K562 (cell line): ENCODE measurements at regions not wholly inside any gene's neighbourhood (a gene's known extent, or its start where the extent isn't known, plus 50 kb on each side); places are given as distances from the start of the nearest gene placed in this dataset.

Experiments
- ATAC-seq: fragments of 200-7000 bp; cut with Tn5 transposase; 3 replicates; pipeline ENCODE4 v1.9.1; 2020; ENCODE audit warnings: moderate library complexity
- BruUV-seq: library from RNA; stranded (reverse); fragments of 400-500 nt; replicated peaks from 2 replicates; lab custom pipeline; 2021; lab: Mats Ljungman, UMichigan
- CTCF ChIA-PET: fragments of 300-600 bp; formaldehyde crosslinking; extraction: SDS; loops from one replicate; lab custom pipeline; 2021; ENCODE audit warnings: low intra/inter-chr PET ratio; lab: Yijun Ruan, JAX
- POLR2A ChIA-PET: fragments of 300-600, 350-650 bp; sonication (Branson Sonifier 250); formaldehyde crosslinking; extraction: SDS; loops from one replicate; lab custom pipeline; 2021; ENCODE audit warnings: antibody characterized with exemption, inconsistent platforms; lab: Yijun Ruan, JAX
- DNase-seq, 4 experiments: peaks; one replicate each; pipeline versions ENCODE4 v3.0.0 to v3.0.0-alpha.2; 2011 to 2018; ENCODE audit warnings: low spot score in 3 of 4, mixed read lengths in 3 of 4; ENCODE audit errors: extremely low read depth in 1 of 4
- FAIRE-seq: peaks from 2 replicates; lab custom pipeline; 2011; peaks lifted over from hg19 to GRCh38; lab: Jason Lieb, UNC
- H2AFZ ChIP-seq: 2 replicates; pipeline ENCODE4 v1.6.0; 2011; ENCODE audit warnings: low read depth, low read length, control low read depth, inconsistent platforms
- H3K27ac ChIP-seq: fragments of 200-600 bp; 3 replicates; pipeline ENCODE4 v1.8.0; 2011; ENCODE audit warnings: low read depth, mild to moderate bottlenecking, control low read depth, inconsistent platforms, low read length, moderate library complexity, mixed read lengths; ENCODE audit errors: extremely low read depth
- H3K27me3 ChIP-seq, 2 experiments: fragments of 300-600 bp in 1 of 2; 2 replicates in 1 of 2; 3 replicates in 1 of 2; pipeline versions ENCODE4 v1.6.0 to v1.8.0; 2011; ENCODE audit warnings: inconsistent platforms in 2 of 2, low read length in 2 of 2, mild to moderate bottlenecking in 1 of 2, mixed read lengths in 1 of 2, moderate library complexity in 1 of 2; ENCODE audit not compliant: control insufficient read depth in 2 of 2, insufficient read depth in 2 of 2
- H3K36me3 ChIP-seq: fragments of 300-600 bp; 3 replicates; pipeline ENCODE4 v1.8.0; 2011; ENCODE audit warnings: mild to moderate bottlenecking, low read length, inconsistent platforms; ENCODE audit not compliant: control insufficient read depth, insufficient read depth
- H3K4me1 ChIP-seq, 2 experiments: fragments of 200-600 bp in 1 of 2; replicated peaks in 1 of 2; 2 replicates in 1 of 2; 3 replicates in 1 of 2; pipeline versions ENCODE4 v1.5.1 to v1.8.0; 2011; ENCODE audit warnings: inconsistent platforms in 2 of 2, low read length in 2 of 2, mild to moderate bottlenecking in 1 of 2, mixed read lengths in 1 of 2, moderate library complexity in 1 of 2; ENCODE audit not compliant: control insufficient read depth in 2 of 2, insufficient read depth in 2 of 2
- H3K4me2 ChIP-seq: 2 replicates; pipeline ENCODE4 v1.6.1; 2011; ENCODE audit warnings: low read length, control low read depth, inconsistent platforms, mixed read lengths; ENCODE audit not compliant: insufficient read depth
- H3K4me3 ChIP-seq: fragments of 200-600 bp; sonication (generic), shearing (Covaris generic); 2 replicates; pipeline ENCODE4 v1.5.1; 2016; ENCODE audit warnings: control low read depth, inconsistent platforms
- H3K79me2 ChIP-seq: fragments of 200-600 bp; 3 replicates; pipeline ENCODE4 v1.8.0; 2011; ENCODE audit warnings: low read length, inconsistent platforms; ENCODE audit not compliant: control insufficient read depth, insufficient read depth
- H3K9ac ChIP-seq, 2 experiments: 2 replicates each; pipeline versions ENCODE4 v1.6.0 to v1.6.1; 2011; ENCODE audit warnings: low read depth in 2 of 2, low read length in 2 of 2, control low read depth in 1 of 2, inconsistent platforms in 1 of 2, mild to moderate bottlenecking in 1 of 2, mixed read lengths in 1 of 2; ENCODE audit not compliant: insufficient read depth in 1 of 2
- H3K9me1 ChIP-seq: one replicate; pipeline ENCODE4 v1.6.0; 2011; ENCODE audit warnings: inconsistent platforms, mild to moderate bottlenecking, low read length, moderate library complexity; ENCODE audit not compliant: control insufficient read depth, insufficient read depth
- H3K9me3 ChIP-seq: replicated peaks from 2 replicates; pipeline ENCODE4 v1.5.1; 2011; ENCODE audit warnings: low read depth, low read length, inconsistent platforms; ENCODE audit not compliant: control insufficient read depth, insufficient read depth
- H4K20me1 ChIP-seq: replicated peaks from 2 replicates; pipeline ENCODE4 v1.6.1; 2011; ENCODE audit warnings: low read length, inconsistent platforms, mixed read lengths; ENCODE audit not compliant: control insufficient read depth, insufficient read depth
- ASH1L ChIP-seq: fragments of 450-650 bp; IDR thresholded peaks from 2 replicates; pipeline ENCODE4 v1.6.1; 2018; ENCODE audit warnings: borderline replicate concordance, mild to moderate bottlenecking, low read depth; ENCODE audit not compliant: partially characterized antibody
- BHLHE40 ChIP-seq: IDR thresholded peaks from 2 replicates; pipeline ENCODE4 v1.6.1; 2011; ENCODE audit warnings: low read length, improper control_type of control experiment
- E2F6 ChIP-seq, 2 experiments: IDR thresholded peaks; 2 replicates each; pipeline ENCODE4 v1.6.1; 2011; ENCODE audit warnings: borderline replicate concordance in 1 of 2, control low read depth in 1 of 2, low read depth in 1 of 2, low read length in 1 of 2, mild to moderate bottlenecking in 1 of 2, mixed read lengths in 1 of 2, moderate library complexity in 1 of 2; ENCODE audit not compliant: insufficient read depth in 1 of 2, insufficient read length in 1 of 2, poor library complexity in 1 of 2, severe bottlenecking in 1 of 2; ENCODE audit errors: extremely low read depth in 1 of 2
- GABPA ChIP-seq: fragments of 200-800 bp; sonication (Bioruptor generic); conservative IDR thresholded peaks from 2 replicates; pipeline ENCODE4 v1.6.1; 2016; ENCODE audit warnings: low read depth, missing genetic modification characterization, missing compliant biosample characterization
- HOXB6 ChIP-seq: fragments of 250-450 bp; sonication (Bioruptor Pico); IDR thresholded peaks from 2 replicates; pipeline ENCODE4 v1.5.1; 2022; ENCODE audit warnings: mild to moderate bottlenecking, borderline replicate concordance
- KLF10 ChIP-seq: fragments of 250-450 bp; sonication (Bioruptor Pico); IDR thresholded peaks from 2 replicates; pipeline ENCODE4 v1.6.1; 2021; ENCODE audit warnings: matching md5 sums
- L3MBTL2 ChIP-seq: fragments of 450-650 bp; IDR thresholded peaks from 2 replicates; pipeline ENCODE4 v1.6.1; 2016; ENCODE audit warnings: mild to moderate bottlenecking, moderate library complexity
- MIER1 ChIP-seq: fragments of 450-650 bp; IDR thresholded peaks from 2 replicates; pipeline ENCODE4 v1.6.1; 2016; ENCODE audit warnings: antibody characterized with exemption, mild to moderate bottlenecking, low read depth
- NONO ChIP-seq, 2 experiments: fragments of 200-400 bp in 1 of 2; fragments of 450-650 bp in 1 of 2; formaldehyde crosslinking in 1 of 2; IDR thresholded peaks; 2 replicates each; pipeline ENCODE4 v1.6.1; 2017; ENCODE audit warnings: low read depth in 2 of 2, mild to moderate bottlenecking in 2 of 2, moderate library complexity in 2 of 2, low read length in 1 of 2
- PHF8 ChIP-seq: fragments of 200-600 bp; sonication (generic); IDR thresholded peaks from 2 replicates; pipeline ENCODE4 v1.6.1; 2012; ENCODE audit warnings: mixed run types, mild to moderate bottlenecking, inconsistent platforms, low read length, moderate library complexity, borderline replicate concordance
- SAFB ChIP-seq: fragments of 200-400 bp; formaldehyde crosslinking; IDR thresholded peaks from 2 replicates; pipeline ENCODE4 v1.6.1; 2017; ENCODE audit warnings: low read depth, low read length, borderline replicate concordance
- TAF7 ChIP-seq: fragments of 450-650 bp; IDR thresholded peaks from 2 replicates; pipeline ENCODE4 v1.6.1; 2016; ENCODE audit warnings: missing genetic modification characterization, missing compliant biosample characterization
- USF1 ChIP-seq: sonication (generic); formaldehyde crosslinking; IDR thresholded peaks from 2 replicates; pipeline ENCODE4 v1.9.0; 2022; ENCODE audit warnings: mild to moderate bottlenecking, missing genetic modification reagents
- WGBS: fragments of 100-300 bp; shearing (Covaris generic); methylation state at CpG from one replicate; pipeline ENCODE4 v1.1.6; 2016; ENCODE audit warnings: low coverage, mixed read lengths; ENCODE audit not compliant: insufficient coverage; ENCODE audit errors: missing lambda C conversion rate; 5-methylcytosine and 5-hydroxymethylcytosine counted together
- in situ Hi-C: fragments of 300-500 bp; cut with MboI; formaldehyde crosslinking; loops from 4 replicates; pipeline ENCODE4 v1.15.0; 2018; ENCODE audit warnings: inconsistent platforms, mixed read lengths
- intact Hi-C: fragments of 100-400 bp; cut with micrococcal nuclease; formaldehyde crosslinking; loops from 2 replicates; pipeline ENCODE4 v1.14.2; 2022
- TF ChIP-seq, protein P1 (sequence below): fragments of 250-450 bp; sonication (Bioruptor Pico); IDR thresholded peaks from 2 replicates; pipeline ENCODE4 v1.8.0; 2022; ENCODE audit warnings: inconsistent platforms, mild to moderate bottlenecking, moderate library complexity, borderline replicate concordance
- TF ChIP-seq, protein P2 (sequence below): fragments of 150-350 bp; conservative IDR thresholded peaks from 2 replicates; pipeline ENCODE4 v1.6.1; 2014; ENCODE audit warnings: low read length

DNA sequence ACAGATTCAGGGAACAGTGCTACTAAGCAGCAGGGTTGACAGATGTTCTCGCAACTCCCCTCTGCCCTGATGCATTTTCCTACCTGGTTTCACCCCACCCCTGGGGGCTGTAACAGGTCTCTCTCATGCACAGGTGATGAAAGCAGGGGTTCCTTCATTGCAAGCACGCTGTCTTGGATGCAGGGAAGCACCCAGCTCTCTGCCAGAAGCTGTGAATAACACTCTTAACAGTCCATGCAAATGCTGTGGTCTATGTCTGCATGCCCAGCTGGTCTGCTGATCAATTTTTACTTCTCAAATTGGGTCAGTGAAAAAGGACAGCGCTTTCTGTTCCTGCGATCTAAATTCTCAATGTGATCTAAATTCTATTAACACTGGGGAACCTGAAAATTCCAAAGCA lies 246.3 kb upstream of the TSHZ3 start:
- intact Hi-C loops, result no loop called here
- H3K9me1 ChIP-seq, result no peaks in the 10 kb centered on the region
- POLR2A ChIA-PET, result no interaction called here
- DNase-seq (no peak), ATAC-seq (no peak), FAIRE-seq (no peak)
- no peak overlapping the region for H3K27ac ChIP-seq
- in situ Hi-C loops, result no loop called here
- CTCF ChIA-PET, result no interaction called here
- H3K4me2 ChIP-seq, result no peak overlapping the region
- BruUV-seq, result no TSS peak
- H3K9me3 ChIP-seq, result no peaks in the 10 kb centered on the region
- no peaks in the 10 kb centered on the region for H3K36me3 ChIP-seq
- no peak overlapping the region for H3K4me3 ChIP-seq
- H3K4me1 ChIP-seq, result no peaks in the 10 kb centered on the region
- 0% methylated on average over 4 of the region's 4 CpGs for WGBS
- H3K27me3 ChIP-seq, result peaks cover 0 to 7% of the 10 kb centered on the region in 2 experiments; a peak in 1 of 5 replicates
- no peaks in the 10 kb centered on the region for H3K79me2 ChIP-seq
- H4K20me1 ChIP-seq, result no peaks in the 10 kb centered on the region
- no peak overlapping the region for H3K9ac ChIP-seq
- H2AFZ ChIP-seq, result no peak overlapping the region
- TF ChIP-seq E2F6 (IDR thresholded peaks at IDR 0.05; ENCODE audit: borderline replicate concordance in 1 of 2, extremely low read depth in 1 of 2, insufficient read depth in 1 of 2, insufficient read length in 1 of 2, low read depth in 1 of 2, low read length in 1 of 2, poor library complexity in 1 of 2, severe bottlenecking in 1 of 2) (no peak), TAF7 (tag) (no peak), BHLHE40 (no peak), MIER1 (no peak), GABPA (tag) (no peak), PHF8 (no peak), NONO (IDR thresholded peaks at IDR 0.05; ENCODE audit: low read depth in 2 of 2, low read length in 1 of 2) (no peak), L3MBTL2 (no peak), ASH1L (no peak), USF1 (CRISPR knock-in tag) (no peak), HOXB6 (no peak), SAFB (no peak), KLF10 (CRISPR knock-in tag) (no peak)
- TF ChIP-seq, protein P1, sequence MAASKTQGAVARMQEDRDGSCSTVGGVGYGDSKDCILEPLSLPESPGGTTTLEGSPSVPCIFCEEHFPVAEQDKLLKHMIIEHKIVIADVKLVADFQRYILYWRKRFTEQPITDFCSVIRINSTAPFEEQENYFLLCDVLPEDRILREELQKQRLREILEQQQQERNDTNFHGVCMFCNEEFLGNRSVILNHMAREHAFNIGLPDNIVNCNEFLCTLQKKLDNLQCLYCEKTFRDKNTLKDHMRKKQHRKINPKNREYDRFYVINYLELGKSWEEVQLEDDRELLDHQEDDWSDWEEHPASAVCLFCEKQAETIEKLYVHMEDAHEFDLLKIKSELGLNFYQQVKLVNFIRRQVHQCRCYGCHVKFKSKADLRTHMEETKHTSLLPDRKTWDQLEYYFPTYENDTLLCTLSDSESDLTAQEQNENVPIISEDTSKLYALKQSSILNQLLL (CRISPR knock-in tag), result no peak
- TF ChIP-seq, protein P2, sequence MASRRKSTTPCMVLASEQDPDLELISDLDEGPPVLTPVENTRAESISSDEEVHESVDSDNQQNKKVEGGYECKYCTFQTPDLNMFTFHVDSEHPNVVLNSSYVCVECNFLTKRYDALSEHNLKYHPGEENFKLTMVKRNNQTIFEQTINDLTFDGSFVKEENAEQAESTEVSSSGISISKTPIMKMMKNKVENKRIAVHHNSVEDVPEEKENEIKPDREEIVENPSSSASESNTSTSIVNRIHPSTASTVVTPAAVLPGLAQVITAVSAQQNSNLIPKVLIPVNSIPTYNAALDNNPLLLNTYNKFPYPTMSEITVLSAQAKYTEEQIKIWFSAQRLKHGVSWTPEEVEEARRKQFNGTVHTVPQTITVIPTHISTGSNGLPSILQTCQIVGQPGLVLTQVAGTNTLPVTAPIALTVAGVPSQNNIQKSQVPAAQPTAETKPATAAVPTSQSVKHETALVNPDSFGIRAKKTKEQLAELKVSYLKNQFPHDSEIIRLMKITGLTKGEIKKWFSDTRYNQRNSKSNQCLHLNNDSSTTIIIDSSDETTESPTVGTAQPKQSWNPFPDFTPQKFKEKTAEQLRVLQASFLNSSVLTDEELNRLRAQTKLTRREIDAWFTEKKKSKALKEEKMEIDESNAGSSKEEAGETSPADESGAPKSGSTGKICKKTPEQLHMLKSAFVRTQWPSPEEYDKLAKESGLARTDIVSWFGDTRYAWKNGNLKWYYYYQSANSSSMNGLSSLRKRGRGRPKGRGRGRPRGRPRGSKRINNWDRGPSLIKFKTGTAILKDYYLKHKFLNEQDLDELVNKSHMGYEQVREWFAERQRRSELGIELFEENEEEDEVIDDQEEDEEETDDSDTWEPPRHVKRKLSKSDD, result no peak
